CD4-positive, CD25-positive, alpha-beta regulatory T cell (primary cell): ENCODE measurements at regions not wholly inside any gene's neighbourhood (a gene's known extent, or its start where the extent isn't known, plus 50 kb on each side); places are given as distances from the start of the nearest gene placed in this dataset.

Source experiments
- ATAC-seq, 2 donors: fragments of 150-1000 bp; cut with Tn5 transposase; one replicate each; pipeline ENCODE4 v1.10.0; 2021; ENCODE audit warnings: low read depth in 2 of 2, moderate number of reproducible peaks in 2 of 2, moderate library complexity in 1 of 2
- DNase-seq, 3 donors: peaks; one replicate each; pipeline versions ENCODE4 v3.0.0 to v3.0.0-alpha.2; 2012 to 2022; ENCODE audit warnings: mixed read lengths in 1 of 3
- H3K27ac ChIP-seq: one replicate; pipeline ENCODE4 v1.7.0; 2013; ENCODE audit warnings: mild to moderate bottlenecking, low read length; ENCODE audit not compliant: insufficient read depth, poor library complexity, severe bottlenecking
- H3K27me3 ChIP-seq: one replicate; pipeline ENCODE4 v1.7.0; 2013; ENCODE audit warnings: low read length; ENCODE audit not compliant: control insufficient read depth, insufficient read depth
- H3K36me3 ChIP-seq: one replicate; pipeline ENCODE4 v1.7.0; 2013; ENCODE audit warnings: mild to moderate bottlenecking, low read length, moderate library complexity; ENCODE audit not compliant: control insufficient read depth, insufficient read depth
- H3K4me1 ChIP-seq: 2 replicates; pipeline ENCODE4 v1.7.0; 2013; ENCODE audit warnings: mild to moderate bottlenecking, low read length; ENCODE audit not compliant: insufficient read depth, control insufficient read depth, poor library complexity, severe bottlenecking
- H3K4me3 ChIP-seq: one replicate; pipeline ENCODE4 v1.7.0; 2013; ENCODE audit warnings: low read depth, mild to moderate bottlenecking, low read length, moderate library complexity
- H3K9me3 ChIP-seq, 2 experiments: 1 replicate in 1 of 2; 2 replicates in 1 of 2; pipeline ENCODE4 v1.7.0; 2013; ENCODE audit warnings: low read length in 2 of 2, mild to moderate bottlenecking in 1 of 2, moderate library complexity in 1 of 2; ENCODE audit not compliant: control insufficient read depth in 2 of 2
- H3K27ac Mint-ChIP-seq, 3 donors: one replicate each; pipeline ENCODE4 v1.8.0; 2020 to 2022; ENCODE audit warnings: mild to moderate bottlenecking in 3 of 3, mixed read lengths in 3 of 3, moderate library complexity in 2 of 3
- H3K27me3 Mint-ChIP-seq: one replicate; pipeline ENCODE4 v1.8.0; 2022; ENCODE audit warnings: mild to moderate bottlenecking, mixed read lengths
- H3K36me3 Mint-ChIP-seq: one replicate; pipeline ENCODE4 v1.8.0; 2020; ENCODE audit warnings: mixed read lengths
- H3K4me1 Mint-ChIP-seq, 4 donors: one replicate each; pipeline ENCODE4 v1.8.0; 2020 to 2022; ENCODE audit warnings: mixed read lengths in 4 of 4, mild to moderate bottlenecking in 1 of 4
- H3K4me3 Mint-ChIP-seq, 4 donors: one replicate each; pipeline ENCODE4 v1.8.0; 2020 to 2022; ENCODE audit warnings: mild to moderate bottlenecking in 4 of 4, mixed read lengths in 4 of 4, moderate library complexity in 3 of 4
- H3K9me3 Mint-ChIP-seq, 7 donors: one replicate each; pipeline ENCODE4 v1.8.0; 2020 to 2022; ENCODE audit warnings: mixed read lengths in 7 of 7, mild to moderate bottlenecking in 3 of 7, moderate library complexity in 2 of 7

GRCh38 chr9:107927276-107927675 is 437.7 kb upstream of the KLF4 start:
- Mint-ChIP-seq H3K27ac (no peak overlapping the region), H3K4me1 (no peaks in the 10 kb centered on the region)

DNA sequence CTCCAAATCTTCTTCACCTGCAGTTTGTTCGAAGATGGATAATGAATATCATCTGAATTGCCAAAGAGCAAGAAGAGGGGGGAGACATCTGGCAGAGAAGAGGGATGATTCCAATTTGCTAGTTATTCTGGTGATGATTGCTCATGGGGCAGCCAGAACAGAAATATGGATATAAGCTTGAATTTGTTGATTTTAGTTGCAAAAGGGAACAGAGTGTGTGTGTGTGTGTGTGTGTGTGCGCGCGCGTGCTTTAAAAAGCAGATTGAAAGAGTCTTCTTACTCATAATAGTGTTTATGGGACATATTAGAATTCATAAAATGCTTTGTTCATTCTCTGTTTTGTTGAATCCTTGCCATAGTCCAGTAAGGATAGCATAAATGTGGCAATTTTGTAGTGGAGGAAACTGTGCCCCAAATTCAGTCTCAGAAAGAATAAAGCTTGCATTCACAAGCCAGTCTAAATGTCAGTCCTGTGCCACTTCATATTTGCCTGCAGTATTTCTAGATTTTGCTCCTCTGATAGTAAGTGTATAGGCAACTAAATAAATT is 436.3 kb upstream of the KLF4 start:
- H3K36me3 Mint-ChIP-seq: no peaks in the 10 kb centered on the region
- no peaks in the 10 kb centered on the region for H3K27me3 Mint-ChIP-seq
- H3K27ac ChIP-seq: no peak overlapping the region
- H3K27ac Mint-ChIP-seq: no peak overlapping the region
- H3K4me1 Mint-ChIP-seq: no peaks in the 10 kb centered on the region
- no peaks in the 10 kb centered on the region for H3K9me3 ChIP-seq
- peaks cover 0 to 2% (median 0%) of the 10 kb centered on the region in 7 donors for H3K9me3 Mint-ChIP-seq
- ATAC-seq: no peak
- no peak overlapping the region for H3K4me3 ChIP-seq
- no peaks in the 10 kb centered on the region for H3K36me3 ChIP-seq
- H3K27me3 ChIP-seq: no peaks in the 10 kb centered on the region
- no peak overlapping the region for H3K4me3 Mint-ChIP-seq
- DNase-seq: no peak
- no peaks in the 10 kb centered on the region for H3K4me1 ChIP-seq

More at GRCh38 chr9:107927276-107927675, 437.7 kb upstream of the KLF4 start:
- H3K9me3 Mint-ChIP-seq: peaks cover 0 to 2% (median 0%) of the 10 kb centered on the region in 7 donors
- no peaks in the 10 kb centered on the region for H3K9me3 ChIP-seq
- ATAC-seq (no peak), DNase-seq (no peak)
- H3K36me3 Mint-ChIP-seq: no peaks in the 10 kb centered on the region
- no peak overlapping the region for H3K4me3 Mint-ChIP-seq
- no peak overlapping the region for H3K27ac ChIP-seq
- H3K27me3 Mint-ChIP-seq: no peaks in the 10 kb centered on the region
- no peaks in the 10 kb centered on the region for H3K27me3 ChIP-seq
- no peaks in the 10 kb centered on the region for H3K4me1 ChIP-seq
- no peaks in the 10 kb centered on the region for H3K36me3 ChIP-seq
- no peak overlapping the region for H3K4me3 ChIP-seq

GRCh38 chr9:107922260-107922659 is 432.7 kb upstream of the KLF4 start:
- H3K9me3 ChIP-seq: no peaks in the 10 kb centered on the region
- Mint-ChIP-seq H3K27ac (no peak overlapping the region), H3K4me3 (no peak overlapping the region), H3K27me3 (no peaks in the 10 kb centered on the region), H3K4me1 (no peaks in the 10 kb centered on the region), H3K36me3 (no peaks in the 10 kb centered on the region), H3K9me3 (peaks cover 0 to 3% (median 1%) of the 10 kb centered on the region in 7 donors)
- no peak overlapping the region for H3K4me3 ChIP-seq
- DNase-seq (no peak), ATAC-seq (no peak)
- H3K27me3 ChIP-seq: no peaks in the 10 kb centered on the region
- H3K36me3 ChIP-seq: no peaks in the 10 kb centered on the region
- no peaks in the 10 kb centered on the region for H3K4me1 ChIP-seq
- no peak overlapping the region for H3K27ac ChIP-seq

- Histone ChIP-seq H3K27ac (no peak overlapping the region), H3K4me3 (no peak overlapping the region), H3K4me1 (no peaks in the 10 kb centered on the region), H3K9me3 (no peaks in the 10 kb centered on the region), H3K36me3 (no peaks in the 10 kb centered on the region), H3K27me3 (no peaks in the 10 kb centered on the region)
- no peaks in the 10 kb centered on the region for H3K27me3 Mint-ChIP-seq
- no peak for ATAC-seq
- no peak for DNase-seq
- no peak overlapping the region for H3K4me3 Mint-ChIP-seq
- H3K27ac Mint-ChIP-seq: no peak overlapping the region
- no peaks in the 10 kb centered on the region for H3K4me1 Mint-ChIP-seq
- peaks cover 0 to 11% (median 3%) of the 10 kb centered on the region in 7 donors for H3K9me3 Mint-ChIP-seq
- H3K36me3 Mint-ChIP-seq: no peaks in the 10 kb centered on the region
Observed at GRCh38 chr9:107919263-107919662, 429.7 kb upstream of the KLF4 start.

GRCh38 chr9:107918749-107919148 is 429.2 kb upstream of the KLF4 start:
- no peak overlapping the region for H3K27ac ChIP-seq
- H3K9me3 ChIP-seq: no peaks in the 10 kb centered on the region
- Mint-ChIP-seq H3K36me3 (no peaks in the 10 kb centered on the region), H3K4me1 (no peaks in the 10 kb centered on the region), H3K9me3 (peaks cover 0 to 11% (median 3%) of the 10 kb centered on the region in 7 donors), H3K27ac (peak overlapping the region in 1 of 3 donors; percentile 36), H3K4me3 (no peak overlapping the region), H3K27me3 (no peaks in the 10 kb centered on the region)
- H3K36me3 ChIP-seq: no peaks in the 10 kb centered on the region
- DNase-seq: no peak
- no peak overlapping the region for H3K4me3 ChIP-seq
- H3K4me1 ChIP-seq: no peaks in the 10 kb centered on the region
- ATAC-seq: no peak
- no peaks in the 10 kb centered on the region for H3K27me3 ChIP-seq

GRCh38 chr9:107914151-107914550 is 424.6 kb upstream of the KLF4 start:
- H3K27ac ChIP-seq: no peak overlapping the region
- H3K4me3 ChIP-seq: no peak overlapping the region
- H3K4me1 ChIP-seq: no peaks in the 10 kb centered on the region
- H3K4me1 Mint-ChIP-seq: no peaks in the 10 kb centered on the region
- no peaks in the 10 kb centered on the region for H3K9me3 ChIP-seq
- ATAC-seq: no peak
- H3K36me3 ChIP-seq: no peaks in the 10 kb centered on the region
- no peaks in the 10 kb centered on the region for H3K27me3 Mint-ChIP-seq
- no peak for DNase-seq
- H3K4me3 Mint-ChIP-seq: no peak overlapping the region
- H3K36me3 Mint-ChIP-seq: no peaks in the 10 kb centered on the region
- H3K9me3 Mint-ChIP-seq: peaks cover 0 to 22% (median 4%) of the 10 kb centered on the region in 7 donors
- no peaks in the 10 kb centered on the region for H3K27me3 ChIP-seq
- no peak overlapping the region for H3K27ac Mint-ChIP-seq

GRCh38 chr9:107907715-107908114 is 418.1 kb upstream of the KLF4 start:
- H3K9me3 Mint-ChIP-seq: peaks cover 0 to 11% (median 1%) of the 10 kb centered on the region in 7 donors
- DNase-seq (no peak), ATAC-seq (no peak)
- Histone ChIP-seq H3K36me3 (no peaks in the 10 kb centered on the region), H3K9me3 (no peaks in the 10 kb centered on the region), H3K27ac (no peak overlapping the region), H3K27me3 (no peaks in the 10 kb centered on the region), H3K4me3 (no peak overlapping the region), H3K4me1 (no peaks in the 10 kb centered on the region)
- no peak overlapping the region for H3K4me3 Mint-ChIP-seq
- H3K27ac Mint-ChIP-seq: no peak overlapping the region
- no peaks in the 10 kb centered on the region for H3K36me3 Mint-ChIP-seq
- no peaks in the 10 kb centered on the region for H3K27me3 Mint-ChIP-seq
- H3K4me1 Mint-ChIP-seq: no peaks in the 10 kb centered on the region

DNA sequence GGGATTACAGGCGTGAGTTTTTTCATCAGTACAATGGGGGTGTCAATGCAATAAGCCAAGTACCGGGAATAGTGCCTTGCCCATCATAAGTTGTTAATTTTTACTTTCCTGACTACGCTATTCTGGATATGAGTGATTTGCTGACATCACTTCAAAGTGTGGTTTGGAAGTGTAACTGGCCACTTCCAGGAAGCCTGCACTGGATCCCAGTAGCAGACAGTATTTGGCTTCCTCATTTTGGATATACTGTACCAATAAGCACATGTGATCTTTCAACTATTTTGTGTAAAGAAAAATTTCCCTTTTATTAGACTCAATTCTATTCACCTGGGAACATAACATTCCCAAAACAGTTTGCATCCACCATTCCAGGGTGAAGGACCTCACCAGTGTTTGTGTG is 417.7 kb upstream of the KLF4 start:
- ATAC-seq (no peak), DNase-seq (no peak)
- Mint-ChIP-seq H3K4me3 (no peak overlapping the region), H3K36me3 (no peaks in the 10 kb centered on the region), H3K4me1 (no peaks in the 10 kb centered on the region), H3K27ac (no peak overlapping the region), H3K9me3 (peaks cover 0 to 7% (median 1%) of the 10 kb centered on the region in 7 donors), H3K27me3 (no peaks in the 10 kb centered on the region)
- no peaks in the 10 kb centered on the region for H3K27me3 ChIP-seq
- no peaks in the 10 kb centered on the region for H3K4me1 ChIP-seq
- H3K36me3 ChIP-seq: no peaks in the 10 kb centered on the region
- H3K27ac ChIP-seq: no peak overlapping the region
- no peaks in the 10 kb centered on the region for H3K9me3 ChIP-seq
- no peak overlapping the region for H3K4me3 ChIP-seq
